MM.1S (cell line): ENCODE measurements at regions not wholly inside any gene's neighbourhood (a gene's known extent, or its start where the extent isn't known, plus 50 kb on each side); places are given as distances from the start of the nearest gene placed in this dataset.

Experiments used
- DNase-seq: peaks from one replicate; pipeline ENCODE4 v3.0.0-alpha.2; 2015
- H2AFZ ChIP-seq: fragments of 300-600 bp; sonication (generic); 2 replicates; pipeline ENCODE4 v1.6.0; 2016; ENCODE audit warnings: antibody characterized with exemption, low read length
- H3F3A ChIP-seq: fragments of 300-600 bp; sonication (generic); 2 replicates; pipeline ENCODE4 v1.6.1; 2016; ENCODE audit warnings: mild to moderate bottlenecking, antibody characterized with exemption, low read length, moderate library complexity, mixed read lengths; ENCODE audit not compliant: insufficient read depth
- H3K27ac ChIP-seq: fragments of 300-600 bp; sonication (generic); 2 replicates; pipeline ENCODE4 v1.5.1; 2016; ENCODE audit warnings: mild to moderate bottlenecking, low read length
- H3K27me3 ChIP-seq: fragments of 300-600 bp; sonication (generic); replicated peaks from 2 replicates; pipeline ENCODE4 v1.6.0; 2016; ENCODE audit warnings: low read length; ENCODE audit not compliant: insufficient read depth
- H3K36me3 ChIP-seq: fragments of 300-600 bp; sonication (generic); replicated peaks from 2 replicates; pipeline ENCODE4 v1.6.1; 2016; ENCODE audit warnings: mild to moderate bottlenecking, low read length, mixed read lengths; ENCODE audit not compliant: insufficient read depth
- H3K4me1 ChIP-seq: fragments of 300-600 bp; sonication (generic); 2 replicates; pipeline ENCODE4 v1.6.1; 2016; ENCODE audit warnings: low read length, mixed read lengths
- H3K4me2 ChIP-seq: fragments of 300-600 bp; sonication (generic); 2 replicates; pipeline ENCODE4 v1.6.0; 2016; ENCODE audit warnings: low read depth, low read length
- H3K4me3 ChIP-seq: fragments of 300-600 bp; sonication (generic); 2 replicates; pipeline ENCODE4 v1.5.1; 2016; ENCODE audit warnings: low read length, mixed read lengths
- H3K79me2 ChIP-seq: fragments of 300-600 bp; sonication (generic); 2 replicates; pipeline ENCODE4 v1.6.1; 2016; ENCODE audit warnings: mixed run types, low read length, mixed read lengths
- H3K9ac ChIP-seq: fragments of 300-600 bp; sonication (generic); 2 replicates; pipeline ENCODE4 v1.6.1; 2016; ENCODE audit warnings: low read length, mixed read lengths
- H3K9me2 ChIP-seq: fragments of 300-600 bp; sonication (generic); replicated peaks from 2 replicates; pipeline ENCODE4 v1.6.1; 2016; ENCODE audit warnings: mild to moderate bottlenecking, low read length, mixed read lengths; ENCODE audit not compliant: insufficient read depth
- H3K9me3 ChIP-seq: fragments of 300-600 bp; sonication (generic); replicated peaks from 2 replicates; pipeline ENCODE4 v1.6.1; 2016; ENCODE audit warnings: mild to moderate bottlenecking, low read length, mixed read lengths; ENCODE audit not compliant: insufficient read depth
- H4K20me1 ChIP-seq: fragments of 300-600 bp; sonication (generic); 2 replicates; pipeline ENCODE4 v1.6.1; 2016; ENCODE audit warnings: mild to moderate bottlenecking, low read length, moderate library complexity, mixed read lengths; ENCODE audit not compliant: insufficient read depth
- EZH2 ChIP-seq: fragments of 300-600 bp; sonication (generic); optimal IDR thresholded peaks from 2 replicates; pipeline ENCODE3; 2017; ENCODE audit warnings: low read depth, mild to moderate bottlenecking, antibody characterized with exemption, low read length, mixed read lengths
- EZH2phosphoT487 ChIP-seq: fragments of 300-600 bp; sonication (generic); IDR thresholded peaks from 2 replicates; pipeline ENCODE4 v1.6.1; 2018; ENCODE audit warnings: antibody characterized with exemption, low read length
- TF ChIP-seq, protein P1 (sequence below): fragments of 300-600 bp; sonication (generic); IDR thresholded peaks from 2 replicates; pipeline ENCODE4 v1.5.1; 2016; ENCODE audit warnings: antibody characterized with exemption, low read length, mixed read lengths

DNA sequence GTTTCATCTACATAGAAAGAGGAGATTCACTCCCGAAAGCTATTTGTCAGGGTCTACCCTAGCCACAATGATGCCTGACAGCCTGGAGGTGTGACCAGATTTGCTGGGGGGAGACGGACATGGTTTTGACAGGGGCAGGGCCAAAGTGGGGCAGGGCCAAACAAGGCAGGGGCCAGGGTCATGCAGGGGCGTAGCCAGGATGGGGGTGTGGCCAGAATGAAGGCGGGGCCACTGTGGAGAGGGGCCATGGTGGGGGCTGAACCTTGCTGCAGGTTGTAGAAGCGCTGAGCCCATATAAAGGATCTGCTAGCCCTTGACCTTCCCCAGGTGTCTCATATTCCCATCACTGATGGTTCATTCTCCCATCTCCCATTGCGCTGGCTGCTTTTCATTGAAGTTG lies 184.1 kb upstream of the SULF2 start:
- no peak overlapping the region for H3K27ac ChIP-seq
- H3K4me1 ChIP-seq = no peaks in the 10 kb centered on the region
- H3K27me3 ChIP-seq = no peaks in the 10 kb centered on the region
- TF ChIP-seq, protein P1, sequence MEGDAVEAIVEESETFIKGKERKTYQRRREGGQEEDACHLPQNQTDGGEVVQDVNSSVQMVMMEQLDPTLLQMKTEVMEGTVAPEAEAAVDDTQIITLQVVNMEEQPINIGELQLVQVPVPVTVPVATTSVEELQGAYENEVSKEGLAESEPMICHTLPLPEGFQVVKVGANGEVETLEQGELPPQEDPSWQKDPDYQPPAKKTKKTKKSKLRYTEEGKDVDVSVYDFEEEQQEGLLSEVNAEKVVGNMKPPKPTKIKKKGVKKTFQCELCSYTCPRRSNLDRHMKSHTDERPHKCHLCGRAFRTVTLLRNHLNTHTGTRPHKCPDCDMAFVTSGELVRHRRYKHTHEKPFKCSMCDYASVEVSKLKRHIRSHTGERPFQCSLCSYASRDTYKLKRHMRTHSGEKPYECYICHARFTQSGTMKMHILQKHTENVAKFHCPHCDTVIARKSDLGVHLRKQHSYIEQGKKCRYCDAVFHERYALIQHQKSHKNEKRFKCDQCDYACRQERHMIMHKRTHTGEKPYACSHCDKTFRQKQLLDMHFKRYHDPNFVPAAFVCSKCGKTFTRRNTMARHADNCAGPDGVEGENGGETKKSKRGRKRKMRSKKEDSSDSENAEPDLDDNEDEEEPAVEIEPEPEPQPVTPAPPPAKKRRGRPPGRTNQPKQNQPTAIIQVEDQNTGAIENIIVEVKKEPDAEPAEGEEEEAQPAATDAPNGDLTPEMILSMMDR = no peak
- no peak for TF ChIP-seq EZH2
- no peak for TF ChIP-seq EZH2phosphoT487
- no peaks in the 10 kb centered on the region for H3F3A ChIP-seq
- H4K20me1 ChIP-seq = no peaks in the 10 kb centered on the region
- no peak overlapping the region for H2AFZ ChIP-seq
- DNase-seq = no peak
- no peaks in the 10 kb centered on the region for H3K9me2 ChIP-seq
- H3K9ac ChIP-seq = no peak overlapping the region
- H3K79me2 ChIP-seq = no peaks in the 10 kb centered on the region
- H3K9me3 ChIP-seq = no peaks in the 10 kb centered on the region
- H3K4me3 ChIP-seq = no peak overlapping the region
- H3K36me3 ChIP-seq = no peaks in the 10 kb centered on the region
- H3K4me2 ChIP-seq = no peak overlapping the region

DNA sequence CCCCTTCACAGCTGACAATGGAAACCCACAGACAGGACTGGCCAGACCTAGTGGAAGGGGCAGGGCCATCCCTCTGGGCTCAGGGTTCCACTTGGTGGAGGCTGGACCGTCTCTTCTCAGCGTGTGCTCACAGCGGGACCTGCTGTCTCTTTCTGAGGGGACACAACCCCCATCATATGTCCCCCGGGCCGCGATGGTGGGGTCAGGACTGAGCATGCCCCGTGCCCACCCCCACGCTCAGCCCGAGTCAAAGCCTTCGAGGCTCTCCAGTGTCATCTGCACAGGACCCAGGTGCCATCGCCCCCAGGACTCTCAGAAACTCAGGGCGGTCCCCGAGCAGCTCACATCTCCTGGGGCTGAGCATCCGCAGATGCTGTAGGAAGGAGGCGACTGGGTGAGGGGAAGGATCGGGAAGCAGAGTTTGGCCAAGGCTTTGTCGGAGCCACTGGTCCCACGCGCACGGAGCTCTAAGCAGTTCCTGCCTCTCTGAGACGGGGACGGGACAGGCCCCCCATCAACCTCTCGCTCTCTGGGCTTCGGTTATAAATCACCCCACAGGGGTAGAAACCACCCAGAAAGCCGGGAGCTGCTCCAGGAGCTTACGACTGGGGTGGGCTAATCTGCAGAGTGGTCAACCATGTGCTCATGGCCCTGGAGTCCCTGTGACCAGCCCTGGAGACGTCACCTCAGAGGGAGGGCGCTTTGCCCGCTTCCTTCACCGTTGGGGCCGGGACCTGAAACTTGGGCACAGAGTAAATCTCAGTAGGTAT lies 183.4 kb upstream of the SULF2 start:
- Histone ChIP-seq H3K4me1 (no peaks in the 10 kb centered on the region), H3K4me3 (no peak overlapping the region), H3K27ac (no peak overlapping the region), H3F3A (no peaks in the 10 kb centered on the region), H4K20me1 (no peaks in the 10 kb centered on the region), H3K9me3 (no peaks in the 10 kb centered on the region), H3K9me2 (no peaks in the 10 kb centered on the region), H3K27me3 (no peaks in the 10 kb centered on the region), H3K9ac (no peak overlapping the region), H2AFZ (no peak overlapping the region), H3K4me2 (no peak overlapping the region), H3K79me2 (no peaks in the 10 kb centered on the region), H3K36me3 (no peaks in the 10 kb centered on the region)
- DNase-seq = no peak
- TF ChIP-seq EZH2 (no peak), EZH2phosphoT487 (no peak)
- TF ChIP-seq, protein P1 = no peak

DNA sequence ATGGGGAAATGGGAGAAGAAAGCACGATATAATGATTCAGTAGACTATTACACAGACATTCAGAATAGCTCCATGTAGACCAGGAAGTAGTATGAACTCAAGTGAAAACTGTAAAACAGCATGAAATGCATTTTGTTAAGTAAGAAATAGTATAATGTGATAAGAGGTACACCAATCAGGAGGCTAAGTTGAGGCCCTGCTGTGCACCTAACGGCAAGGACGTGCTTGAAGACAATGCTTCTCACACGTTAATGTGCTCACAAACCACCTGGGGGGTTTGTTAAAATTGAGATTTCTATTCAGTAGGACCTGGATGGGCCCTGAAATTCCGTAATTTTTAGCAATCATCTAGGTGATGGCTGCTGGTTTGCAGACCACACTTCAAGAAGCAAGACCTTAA lies 178.9 kb upstream of the SULF2 start:
- H3K9me3 ChIP-seq = no peaks in the 10 kb centered on the region
- no peaks in the 10 kb centered on the region for H4K20me1 ChIP-seq
- H3K79me2 ChIP-seq = no peaks in the 10 kb centered on the region
- H3K4me3 ChIP-seq = no peak overlapping the region
- H3F3A ChIP-seq = no peaks in the 10 kb centered on the region
- no peak overlapping the region for H2AFZ ChIP-seq
- H3K9ac ChIP-seq = no peak overlapping the region
- H3K4me1 ChIP-seq = no peaks in the 10 kb centered on the region
- TF ChIP-seq EZH2 (no peak), EZH2phosphoT487 (no peak)
- TF ChIP-seq, protein P1 = no peak
- H3K9me2 ChIP-seq = no peaks in the 10 kb centered on the region
- H3K36me3 ChIP-seq = no peaks in the 10 kb centered on the region
- DNase-seq = no peak
- no peak overlapping the region for H3K4me2 ChIP-seq
- no peaks in the 10 kb centered on the region for H3K27me3 ChIP-seq
- H3K27ac ChIP-seq = no peak overlapping the region
